NB4 (cell line): ENCODE measurements at regions not wholly inside any gene's neighbourhood (a gene's known extent, or its start where the extent isn't known, plus 50 kb on each side); places are given as distances from the start of the nearest gene placed in this dataset.

Experiments used
- DNase-seq: peaks from one replicate; pipeline ENCODE4 v3.0.0; 2010; ENCODE audit warnings: low read depth
- H3K4me3 ChIP-seq: one replicate; pipeline ENCODE4 v1.5.1; 2011; ENCODE audit warnings: mild to moderate bottlenecking, low read depth, low read length, moderate library complexity
- CTCF ChIP-seq: IDR thresholded peaks from one replicate; pipeline ENCODE4 v1.5.1; 2012; ENCODE audit warnings: low read depth, low read length
- MAX ChIP-seq: IDR thresholded peaks from 2 replicates; pipeline ENCODE4 v1.6.1; 2011; ENCODE audit warnings: low read depth, low read length
- MYC ChIP-seq: IDR thresholded peaks from 2 replicates; pipeline ENCODE4 v1.6.1; 2011; ENCODE audit warnings: low read depth, low read length
- POLR2A ChIP-seq: IDR thresholded peaks from 2 replicates; pipeline ENCODE4 v1.6.1; 2011; ENCODE audit warnings: mild to moderate bottlenecking; ENCODE audit not compliant: insufficient read length; ENCODE audit errors: extremely low read depth

GRCh38 chr2:149747456-149747855 is 159.9 kb upstream of the MMADHC start:
- H3K4me3 ChIP-seq, result no peak overlapping the region
- no peak for DNase-seq
- no peak for TF ChIP-seq MYC
- TF ChIP-seq MAX, result no peak

DNA sequence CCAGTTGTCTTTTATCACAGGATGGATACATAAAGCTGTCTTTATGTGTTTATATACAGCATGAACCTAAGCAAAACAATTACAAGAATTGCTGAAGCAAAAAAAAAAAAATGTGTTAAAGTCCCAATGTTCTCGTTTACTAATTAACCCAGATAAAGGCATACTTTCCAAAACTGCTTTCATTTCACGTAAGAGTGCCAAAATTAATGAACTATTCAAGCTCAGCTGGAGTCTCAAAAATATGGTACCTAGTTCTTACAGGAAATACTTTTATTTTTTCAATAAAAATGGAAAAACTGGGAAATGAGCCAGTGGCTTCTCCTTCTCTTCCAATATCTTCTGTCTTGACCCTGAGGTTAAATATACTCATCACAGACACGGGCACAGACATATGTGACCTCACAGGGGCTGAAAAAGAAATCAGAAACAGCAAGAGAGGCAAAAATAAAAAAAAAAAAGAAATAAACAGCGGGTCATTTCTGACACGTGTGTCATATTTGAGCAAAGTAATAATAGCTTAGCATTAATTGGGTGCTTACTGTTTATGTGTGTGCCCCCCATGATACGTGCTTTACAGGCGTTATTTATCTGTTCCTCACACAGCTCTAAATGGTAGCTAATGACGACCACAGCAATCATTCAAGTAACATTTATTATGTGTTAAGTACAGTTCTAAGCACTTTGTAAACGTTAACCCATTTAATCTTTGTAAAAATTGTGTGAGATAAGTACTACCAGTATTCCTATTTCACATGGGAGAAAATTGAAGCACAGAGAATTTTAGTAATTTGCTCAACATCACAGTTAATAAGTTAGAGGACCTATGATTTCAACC is 158.0 kb upstream of the MMADHC start:
- DNase-seq, result no peak
- no peak overlapping the region for H3K4me3 ChIP-seq
- TF ChIP-seq POLR2A, result no peak
- no peak for TF ChIP-seq MYC
- no peak for TF ChIP-seq CTCF
- TF ChIP-seq MAX, result no peak

GRCh38 chr2:149744865-149745264 is 157.3 kb upstream of the MMADHC start:
- no peak for DNase-seq
- H3K4me3 ChIP-seq, result no peak overlapping the region
- TF ChIP-seq MYC, result no peak
- TF ChIP-seq POLR2A, result no peak
- TF ChIP-seq MAX, result no peak
- no peak for TF ChIP-seq CTCF

- H3K4me3 ChIP-seq, result no peak overlapping the region
- DNase-seq, result no peak
- TF ChIP-seq MYC (no peak), POLR2A (no peak), CTCF (no peak), MAX (no peak)
Measured at GRCh38 chr2:149743842-149744448, 156.4 kb upstream of the MMADHC start.

DNA sequence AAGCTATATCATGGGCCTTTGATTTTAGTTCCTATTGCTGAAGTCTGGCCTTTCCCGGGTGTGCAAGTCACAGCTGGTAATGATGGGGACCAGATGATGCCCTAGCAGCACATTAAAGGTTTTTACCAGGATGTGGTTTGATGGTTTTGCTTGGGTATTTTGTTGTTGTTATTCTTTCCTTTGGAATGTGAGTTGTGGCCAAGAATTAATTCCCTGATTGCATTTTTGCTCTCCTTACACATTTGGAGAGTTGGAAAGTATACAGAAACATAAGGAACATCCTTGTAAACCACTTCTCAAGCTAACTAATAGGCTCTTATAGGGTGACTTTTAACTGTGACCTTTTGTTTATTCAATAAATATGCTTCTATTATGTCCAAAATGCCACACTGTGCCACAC is 154.1 kb upstream of the MMADHC start:
- no peak for TF ChIP-seq CTCF
- TF ChIP-seq MYC, result no peak
- no peak for TF ChIP-seq POLR2A
- TF ChIP-seq MAX, result no peak
- H3K4me3 ChIP-seq, result no peak overlapping the region
- no peak for DNase-seq

DNA sequence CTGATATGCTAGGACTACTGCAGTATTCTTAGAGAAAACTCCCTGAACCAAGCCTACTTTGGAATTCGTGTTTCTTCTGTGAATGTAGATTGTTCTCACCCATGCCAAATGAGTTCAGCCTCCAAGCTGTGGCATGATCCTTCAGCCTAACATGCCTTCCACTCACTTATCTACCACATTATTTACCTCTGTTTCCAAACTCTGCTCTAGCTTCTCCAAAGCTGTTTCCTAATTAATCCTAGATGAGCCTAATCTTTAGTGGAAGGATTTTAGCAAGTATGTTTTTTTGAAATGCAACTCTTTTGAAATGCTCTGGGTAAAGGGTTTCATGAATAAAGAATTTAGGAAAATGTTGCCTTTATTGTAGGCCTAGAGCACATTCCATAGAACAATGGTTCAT is 152.9 kb upstream of the MMADHC start:
- TF ChIP-seq MAX (no peak), POLR2A (no peak), CTCF (no peak), MYC (no peak)
- H3K4me3 ChIP-seq, result no peak overlapping the region
- DNase-seq, result no peak
